Activated CD4-positive, alpha-beta T cell treated with anti-CD3 and anti-CD28 coated beads for 36 hours (primary cell): ENCODE measurements at regions not wholly inside any gene's neighbourhood (a gene's known extent, or its start where the extent isn't known, plus 50 kb on each side); places are given as distances from the start of the nearest gene placed in this dataset.
"Not testable (repeated sequence)": the region's sequence is repeated elsewhere in the genome, so short reads cannot be mapped to it uniquely, and the experiment has no call there.

ENCODE experiments used
- ATAC-seq: fragments of 200-7000 bp; cut with Tn5 transposase; one replicate; pipeline ENCODE4 v1.10.0; 2021; ENCODE audit warnings: mild to moderate bottlenecking, moderate library complexity
- CTCF ChIA-PET: fragments of 350-600 bp; sonication (Branson Sonifier 250); formaldehyde crosslinking; loops from one replicate; lab custom pipeline; 2021; ENCODE audit warnings: antibody characterized with exemption; lab: Charles Lee
- POLR2A ChIA-PET: fragments of 350-600 bp; sonication (Branson Sonifier 250); formaldehyde crosslinking; loops from one replicate; lab custom pipeline; 2021; ENCODE audit warnings: antibody characterized with exemption, inconsistent platforms; lab: Charles Lee
- DNase-seq: peaks from one replicate; pipeline ENCODE4 v3.0.0-alpha.2; 2020
- H3K27ac Mint-ChIP-seq: one replicate; pipeline ENCODE4 v1.8.0; 2021; ENCODE audit warnings: mixed read lengths
- H3K27me3 Mint-ChIP-seq: one replicate; pipeline ENCODE4 v1.8.0; 2021; ENCODE audit warnings: mixed read lengths
- H3K36me3 Mint-ChIP-seq: one replicate; pipeline ENCODE4 v1.8.0; 2021; ENCODE audit warnings: low read depth, mixed read lengths
- H3K4me1 Mint-ChIP-seq: one replicate; pipeline ENCODE4 v1.8.0; 2021; ENCODE audit warnings: mixed read lengths
- H3K4me3 Mint-ChIP-seq: one replicate; pipeline ENCODE4 v1.8.0; 2021; ENCODE audit warnings: mild to moderate bottlenecking, moderate library complexity, mixed read lengths
- H3K9me3 Mint-ChIP-seq: one replicate; pipeline ENCODE4 v1.8.0; 2021; ENCODE audit warnings: low read depth, mixed read lengths
- intact Hi-C, 2 experiments: fragments of 100-400 bp; cut with DNase I in 1 of 2; cut with micrococcal nuclease in 1 of 2; formaldehyde crosslinking; loops; one replicate each; pipeline versions ENCODE4 v1.14.2 to v1.15.1; 2022 to 2024; cut with DNase I, micrococcal nuclease

- CTCF ChIA-PET, result no interaction called here
- Mint-ChIP-seq H3K4me1 (no peaks in the 10 kb centered on the region), H3K4me3 (no peak overlapping the region), H3K36me3 (no peaks in the 10 kb centered on the region), H3K27ac (no peak overlapping the region), H3K9me3 (peaks cover 4% of the 10 kb centered on the region), H3K27me3 (peaks cover 2% of the 10 kb centered on the region)
- DNase-seq (no peak), ATAC-seq (no peak)
- POLR2A ChIA-PET, result no interaction called here
- intact Hi-C loops, result no loop called here
Measured at GRCh38 chr16:66175636-66176035, 190.9 kb upstream of the CDH5 start.

- no peak overlapping the region for H3K27ac Mint-ChIP-seq
- intact Hi-C loops, result no loop called here
- H3K36me3 Mint-ChIP-seq, result no peaks in the 10 kb centered on the region
- H3K4me1 Mint-ChIP-seq, result no peaks in the 10 kb centered on the region
- H3K4me3 Mint-ChIP-seq, result no peak overlapping the region
- no peak for ATAC-seq
- POLR2A ChIA-PET, result no interaction called here
- peaks cover 2% of the 10 kb centered on the region for H3K9me3 Mint-ChIP-seq
- CTCF ChIA-PET, result no interaction called here
- DNase-seq, result no peak
- H3K27me3 Mint-ChIP-seq, result peaks cover under 1% of the 10 kb centered on the region
Measured at GRCh38 chr16:66175058-66175457, 191.4 kb upstream of the CDH5 start.

- POLR2A ChIA-PET, H3K4me1 Mint-ChIP-seq, H3K27me3 Mint-ChIP-seq, DNase-seq, H3K4me3 Mint-ChIP-seq, ATAC-seq, H3K27ac Mint-ChIP-seq, intact Hi-C loops, H3K36me3 Mint-ChIP-seq, H3K9me3 Mint-ChIP-seq, CTCF ChIA-PET: not testable (repeated sequence)
Measured at GRCh38 chr16:66173796-66174195, 192.7 kb upstream of the CDH5 start.

DNA sequence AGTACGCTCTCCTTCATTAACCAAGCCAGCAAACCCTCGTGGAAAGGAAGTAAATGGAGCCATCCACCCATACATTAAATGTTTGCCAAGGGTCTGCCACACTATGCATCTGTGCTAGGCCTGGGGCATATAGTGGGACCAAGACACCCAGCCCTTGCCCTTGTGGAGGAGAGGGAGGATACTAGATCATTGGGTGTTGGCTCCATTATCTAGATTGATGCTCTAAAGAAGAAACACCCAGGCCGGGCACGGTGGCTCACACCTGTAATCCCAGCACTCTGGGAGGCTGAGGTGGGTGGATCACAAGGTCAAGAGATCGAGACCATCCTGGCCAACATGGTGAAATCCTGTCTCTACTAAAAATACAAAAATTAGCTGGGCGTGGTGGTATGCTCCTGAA is 193.3 kb upstream of the CDH5 start:
- POLR2A ChIA-PET, H3K4me1 Mint-ChIP-seq, H3K27ac Mint-ChIP-seq, CTCF ChIA-PET, ATAC-seq, H3K9me3 Mint-ChIP-seq, H3K27me3 Mint-ChIP-seq, H3K4me3 Mint-ChIP-seq, intact Hi-C loops, H3K36me3 Mint-ChIP-seq, DNase-seq: not testable (repeated sequence)

- POLR2A ChIA-PET, result no interaction called here
- Mint-ChIP-seq H3K4me3 (no peak overlapping the region), H3K27ac (no peak overlapping the region), H3K36me3 (no peaks in the 10 kb centered on the region), H3K9me3 (no peaks in the 10 kb centered on the region), H3K4me1 (no peaks in the 10 kb centered on the region), H3K27me3 (no peaks in the 10 kb centered on the region)
- CTCF ChIA-PET, result no interaction called here
- intact Hi-C loops, result no loop called here
- DNase-seq, result no peak
- ATAC-seq, result no peak
Measured at GRCh38 chr16:66172463-66172862, 194.0 kb upstream of the CDH5 start.

DNA sequence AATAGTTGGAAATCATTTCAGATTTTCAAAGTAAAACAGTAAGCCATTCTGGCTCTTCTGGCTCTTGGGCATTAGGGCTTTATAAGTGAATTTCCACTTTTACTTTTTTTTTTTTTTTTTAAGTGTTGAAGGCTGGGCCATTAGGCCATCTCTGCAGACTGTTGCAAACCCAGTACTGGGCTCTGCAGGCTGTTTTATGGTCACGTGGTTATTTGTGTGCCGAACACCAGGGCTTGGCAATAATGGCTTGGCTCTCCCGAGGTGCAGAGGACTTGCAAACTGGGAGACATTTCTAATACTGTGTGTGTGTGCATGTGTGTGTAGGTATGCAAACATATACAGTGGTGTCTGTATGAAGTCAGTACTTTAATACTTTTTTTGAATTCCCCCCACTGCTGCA is 194.9 kb upstream of the CDH5 start:
- intact Hi-C loops, result no loop called here
- no peaks in the 10 kb centered on the region for H3K27me3 Mint-ChIP-seq

DNA sequence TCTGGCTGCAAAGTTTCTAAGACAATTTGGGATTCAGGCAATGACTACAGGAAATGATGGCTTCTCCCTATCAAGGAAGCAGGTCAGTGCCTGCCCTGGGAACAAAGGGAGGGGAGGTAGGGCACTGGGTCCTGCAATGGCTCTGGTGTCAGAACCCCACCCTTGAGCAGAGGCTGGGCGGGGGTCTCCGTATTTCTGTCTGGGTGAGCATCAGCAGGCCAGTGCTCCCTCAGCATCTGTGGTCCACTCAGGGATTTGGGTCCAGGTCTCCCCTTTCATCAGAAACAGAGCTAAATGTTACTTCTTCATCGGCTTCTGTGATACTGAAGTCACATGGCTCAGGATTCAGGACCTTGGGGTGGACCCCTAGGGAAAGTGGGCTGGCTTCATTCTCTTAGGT is 195.5 kb upstream of the CDH5 start:
- H3K4me1 Mint-ChIP-seq, result no peaks in the 10 kb centered on the region
- ChIA-PET CTCF (no interaction called here), POLR2A (no interaction called here)
- no peak overlapping the region for H3K4me3 Mint-ChIP-seq
- H3K27ac Mint-ChIP-seq, result no peak overlapping the region
- intact Hi-C loops, result no loop called here
- no peak for DNase-seq
- ATAC-seq, result no peak
- H3K27me3 Mint-ChIP-seq, result no peaks in the 10 kb centered on the region
- H3K9me3 Mint-ChIP-seq, result no peaks in the 10 kb centered on the region
- H3K36me3 Mint-ChIP-seq, result no peaks in the 10 kb centered on the region

More for the DNA sequence above, 194.9 kb upstream of the CDH5 start:
- H3K27ac Mint-ChIP-seq, result no peak overlapping the region
- POLR2A ChIA-PET, result no interaction called here
- H3K36me3 Mint-ChIP-seq, result no peaks in the 10 kb centered on the region
- ATAC-seq, result no peak
- CTCF ChIA-PET, result no interaction called here
- no peaks in the 10 kb centered on the region for H3K9me3 Mint-ChIP-seq
- DNase-seq, result no peak
- no peaks in the 10 kb centered on the region for H3K4me1 Mint-ChIP-seq
- H3K4me3 Mint-ChIP-seq, result no peak overlapping the region

DNA sequence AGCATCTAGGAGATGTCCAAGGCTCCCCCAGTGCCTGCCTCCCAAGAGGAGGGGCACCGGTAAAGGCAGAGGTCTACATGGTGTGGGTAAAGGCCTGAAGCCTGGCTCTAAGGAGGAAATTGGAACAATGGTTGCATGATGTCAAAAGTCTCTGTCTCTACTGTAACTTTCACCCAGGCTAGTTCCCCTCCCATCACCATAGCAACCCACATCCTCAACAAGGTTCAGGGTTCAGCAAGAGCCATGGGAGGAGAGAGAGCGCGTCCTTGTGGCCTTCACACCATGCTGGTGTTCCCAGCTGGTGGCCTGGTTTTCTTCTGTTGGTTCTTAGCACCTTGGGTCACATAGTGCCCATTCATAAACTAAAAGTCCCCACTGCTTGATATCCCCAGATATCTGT is 196.7 kb upstream of the CDH5 start:
- Mint-ChIP-seq H3K27ac (no peak overlapping the region), H3K9me3 (no peaks in the 10 kb centered on the region)

DNA sequence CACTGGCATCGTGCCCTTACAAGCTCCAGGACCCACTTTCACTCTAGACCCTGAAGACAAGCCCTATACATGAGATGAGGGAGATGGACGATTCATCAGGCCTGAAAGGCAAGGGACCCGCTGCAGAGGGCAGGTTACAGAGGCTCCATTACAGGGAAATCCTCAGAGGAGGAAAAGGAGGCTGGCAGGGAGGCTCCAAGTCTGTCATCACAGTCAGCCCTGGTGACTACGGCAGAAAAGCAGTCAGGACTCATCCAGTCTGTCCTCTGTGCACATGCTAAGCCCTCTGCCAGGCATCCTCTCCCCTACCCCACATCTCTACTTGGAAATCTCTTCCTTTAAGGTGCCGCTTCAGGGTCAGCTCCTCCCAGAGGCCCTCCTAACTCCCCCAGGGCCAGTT is 197.7 kb upstream of the CDH5 start:
- ChIA-PET POLR2A (no interaction called here), CTCF (no interaction called here)
- Mint-ChIP-seq H3K36me3 (no peaks in the 10 kb centered on the region), H3K4me3 (no peak overlapping the region), H3K27me3 (no peaks in the 10 kb centered on the region), H3K9me3 (no peaks in the 10 kb centered on the region), H3K4me1 (no peaks in the 10 kb centered on the region), H3K27ac (no peak overlapping the region)
- no peak for ATAC-seq
- intact Hi-C loops, result no loop called here
- DNase-seq, result no peak

More for the DNA sequence above, 196.7 kb upstream of the CDH5 start:
- ATAC-seq (no peak), DNase-seq (no peak)
- CTCF ChIA-PET, result no interaction called here
- POLR2A ChIA-PET, result no interaction called here
- H3K4me3 Mint-ChIP-seq, result no peak overlapping the region
- intact Hi-C loops, result no loop called here
- no peaks in the 10 kb centered on the region for H3K4me1 Mint-ChIP-seq
- no peaks in the 10 kb centered on the region for H3K36me3 Mint-ChIP-seq
- no peaks in the 10 kb centered on the region for H3K27me3 Mint-ChIP-seq

- Mint-ChIP-seq H3K4me1 (no peaks in the 10 kb centered on the region), H3K27ac (no peak overlapping the region), H3K27me3 (no peaks in the 10 kb centered on the region), H3K36me3 (no peaks in the 10 kb centered on the region), H3K4me3 (no peak overlapping the region), H3K9me3 (no peaks in the 10 kb centered on the region)
- no peak for DNase-seq
- POLR2A ChIA-PET, result no interaction called here
- intact Hi-C loops, result no loop called here
- CTCF ChIA-PET, result no interaction called here
- no peak for ATAC-seq
Measured at GRCh38 chr16:66167564-66168291, 198.8 kb upstream of the CDH5 start.

DNA sequence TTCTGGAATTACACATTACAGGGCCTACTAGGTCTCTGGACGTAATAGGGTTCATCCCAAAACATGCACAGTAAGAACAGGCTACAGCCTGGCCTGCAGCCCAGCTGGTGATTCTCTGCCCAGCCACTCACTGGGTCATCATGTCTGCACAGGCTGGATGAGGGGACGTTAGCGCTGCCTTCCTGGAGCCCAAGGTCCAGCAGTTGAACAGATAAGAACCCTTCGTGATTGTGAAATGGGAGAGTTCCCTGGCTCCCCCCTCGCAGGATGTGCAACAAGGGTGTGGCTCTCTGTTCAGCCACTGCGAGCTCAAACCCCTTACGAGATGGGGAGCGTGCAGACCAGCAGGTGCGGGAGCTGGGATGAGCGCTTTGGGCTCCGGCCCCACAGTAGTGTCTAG is 200.0 kb upstream of the CDH5 start:
- ChIA-PET CTCF (no interaction called here), POLR2A (no interaction called here)
- no peak overlapping the region for H3K27ac Mint-ChIP-seq
- intact Hi-C loops, result no loop called here
- no peaks in the 10 kb centered on the region for H3K4me1 Mint-ChIP-seq
- H3K27me3 Mint-ChIP-seq, result no peaks in the 10 kb centered on the region
- ATAC-seq (no peak), DNase-seq (no peak)
- no peaks in the 10 kb centered on the region for H3K9me3 Mint-ChIP-seq
- no peaks in the 10 kb centered on the region for H3K36me3 Mint-ChIP-seq
- no peak overlapping the region for H3K4me3 Mint-ChIP-seq

- H3K27ac Mint-ChIP-seq, result no peak overlapping the region
- DNase-seq (no peak), ATAC-seq (no peak)
- no peaks in the 10 kb centered on the region for H3K36me3 Mint-ChIP-seq
- H3K27me3 Mint-ChIP-seq, result no peaks in the 10 kb centered on the region
- no peaks in the 10 kb centered on the region for H3K9me3 Mint-ChIP-seq
- no peak overlapping the region for H3K4me3 Mint-ChIP-seq
- intact Hi-C loops, result no loop called here
- ChIA-PET POLR2A (no interaction called here), CTCF (no interaction called here)
- no peaks in the 10 kb centered on the region for H3K4me1 Mint-ChIP-seq
Measured at GRCh38 chr16:66165879-66166278, 200.6 kb upstream of the CDH5 start.
